ENCODE measurements at regions not wholly inside any gene's neighbourhood (a gene's known extent, or its start where the extent isn't known, plus 50 kb on each side); places are given as distances from the start of the nearest gene placed in this dataset.

GRCh38 chr4:147250062-147250461 is 230.8 kb upstream of the EDNRA start:
- TF ChIP-seq CTCF (IDR thresholded peaks at IDR 0.05; ENCODE audit: insufficient read depth, low read length, poor library complexity, severe bottlenecking) = no peak
- TF ChIP-seq EZH2phosphoT487 (conservative IDR thresholded peaks at IDR 0.05; ENCODE audit: low read length) = no peak

Data from SU-DHL-6 (cell line).